ENCODE measurements at regions not wholly inside any gene's neighbourhood (a gene's known extent, or its start where the extent isn't known, plus 50 kb on each side); places are given as distances from the start of the nearest gene placed in this dataset.
"Not testable (repeated sequence)": the region's sequence is repeated elsewhere in the genome, so short reads cannot be mapped to it uniquely, and the experiment has no call there.

DNA sequence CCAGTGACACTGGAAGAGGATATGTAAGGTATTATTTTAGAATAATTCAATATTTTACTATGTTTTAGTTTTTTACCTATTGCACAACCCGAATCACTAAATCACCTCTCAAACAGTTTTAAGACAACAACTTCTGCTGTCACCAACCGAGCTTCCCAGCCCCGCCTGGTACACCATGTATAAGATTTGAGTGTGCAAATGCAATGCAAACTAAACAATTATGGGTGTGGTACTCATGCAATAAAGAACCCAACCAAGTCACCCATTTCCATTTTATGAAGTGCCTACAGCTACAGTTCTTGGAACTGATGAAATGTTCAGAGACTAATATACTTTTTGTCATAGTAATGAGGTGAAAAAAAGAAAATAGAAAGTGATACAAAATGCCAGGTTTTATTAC, 256.2 kb downstream of the TAFA4 start:
- DNase-seq (ENCODE audit: low read depth) = no peak

DNA sequence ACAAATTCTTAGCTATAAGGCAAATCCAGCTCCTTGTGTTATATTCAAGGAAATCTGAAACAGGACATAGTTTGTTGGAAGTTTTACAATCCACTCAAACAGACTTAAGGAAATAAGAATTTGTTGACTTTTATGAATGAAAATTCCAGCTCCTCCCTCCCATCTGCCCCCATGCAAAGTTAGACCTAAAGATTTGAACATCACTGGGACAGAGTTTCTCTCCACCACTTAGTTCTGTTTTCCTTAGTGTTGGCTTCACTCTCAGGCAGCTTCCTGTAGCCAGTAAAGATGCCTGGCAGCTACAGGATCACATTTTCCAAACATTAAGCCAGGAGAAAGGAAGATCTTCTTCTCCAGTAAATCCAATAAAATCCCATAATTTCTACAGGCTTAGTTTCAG, 265.0 kb downstream of the TAFA4 start:
- no peak for DNase-seq (ENCODE audit: low read depth)

GRCh38 chr3:68666429-68667136, 265.8 kb downstream of the TAFA4 start:
- DNase-seq (ENCODE audit: low read depth) = no peak

- no peak for DNase-seq (ENCODE audit: low read depth)
These were observed 268.1 kb downstream of the TAFA4 start for GRCh38 chr3:68664276-68664675.

DNA sequence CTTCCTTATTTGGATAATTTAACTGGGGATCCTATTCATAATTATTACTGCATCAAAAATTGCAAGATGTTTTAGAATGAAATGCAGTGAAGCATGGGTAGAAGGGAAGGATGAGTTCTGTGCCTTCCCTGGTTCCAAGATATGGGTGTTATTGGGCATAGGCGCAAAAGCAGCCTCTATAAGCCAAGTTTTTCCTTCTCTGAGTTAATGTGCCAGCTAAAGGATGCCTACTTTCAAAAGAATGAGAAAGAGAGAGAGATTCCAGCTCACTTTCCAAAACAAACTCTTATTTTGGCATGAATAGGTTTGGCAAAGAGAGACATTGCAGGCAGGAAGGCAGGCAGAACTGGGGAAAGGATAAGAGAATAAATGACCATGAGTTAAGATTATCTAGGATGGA, 270.2 kb downstream of the TAFA4 start:
- no peak for DNase-seq (ENCODE audit: low read depth)

DNA sequence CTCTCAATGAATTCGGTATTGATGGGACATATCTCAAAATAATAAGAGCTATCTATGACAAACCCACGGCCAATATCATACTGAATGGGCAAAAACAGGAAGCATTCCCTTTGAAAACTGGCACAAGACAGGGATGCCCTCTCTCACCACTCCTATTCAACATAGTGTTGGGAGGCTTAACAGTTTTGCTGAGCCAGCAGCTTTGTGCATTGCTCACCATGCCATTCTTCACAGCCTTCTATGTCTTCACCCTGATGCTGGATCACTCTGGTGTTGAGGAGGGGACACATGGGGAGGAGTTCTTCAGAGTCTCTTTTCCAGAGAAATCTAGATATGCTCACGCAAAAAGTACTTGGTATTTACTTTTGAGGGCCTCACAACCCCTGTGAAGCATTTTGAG, 281.7 kb downstream of the TAFA4 start:
- not testable (repeated sequence) for DNase-seq (ENCODE audit: low read depth)

DNA sequence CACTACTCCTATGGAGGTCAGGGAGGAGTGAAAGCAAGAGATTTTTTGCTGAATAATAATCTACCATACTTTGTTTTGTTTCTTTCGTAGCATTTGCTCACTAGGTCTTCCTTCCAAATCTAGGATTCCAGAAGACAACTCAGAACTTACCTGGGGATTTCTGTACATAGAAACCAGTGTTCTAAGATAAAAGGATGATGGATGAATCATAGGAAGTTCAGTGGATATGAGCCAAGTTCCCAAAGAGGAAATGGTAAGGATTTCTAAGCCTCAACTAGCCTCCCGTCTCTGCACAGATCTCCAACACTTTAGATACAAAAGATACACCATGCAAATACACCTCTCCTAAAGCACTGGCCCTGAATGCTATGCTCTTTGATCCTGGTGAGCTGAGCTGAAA, 283.9 kb downstream of the TAFA4 start:
- DNase-seq (ENCODE audit: low read depth) = no peak

- DNase-seq (ENCODE audit: low read depth) = no peak
These were observed 300.3 kb downstream of the TAFA4 start for GRCh38 chr3:68631850-68632545.

GRCh38 chr3:68620211-68620610, 312.1 kb downstream of the TAFA4 start:
- no peak for DNase-seq (ENCODE audit: low read depth)

DNA sequence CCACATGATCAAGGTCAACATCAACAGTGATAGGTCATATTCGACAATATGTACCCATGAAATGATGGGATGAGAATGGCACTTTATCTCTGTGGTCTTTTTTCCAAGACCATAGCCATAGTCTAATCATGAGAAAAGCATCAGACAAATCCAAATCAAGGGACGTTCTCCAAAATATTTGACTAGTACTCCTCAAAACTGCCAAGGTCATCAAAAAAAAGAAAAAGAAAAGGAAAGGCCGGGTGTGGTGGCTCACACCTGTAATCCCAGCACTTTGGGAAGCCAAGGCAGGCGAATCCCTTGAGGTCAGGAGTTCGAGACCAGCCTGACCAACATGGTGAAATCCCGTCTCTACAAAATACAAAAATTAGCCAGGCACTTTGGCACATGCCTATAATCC, 318.3 kb downstream of the TAFA4 start:
- DNase-seq (ENCODE audit: low read depth) = no peak

DNA sequence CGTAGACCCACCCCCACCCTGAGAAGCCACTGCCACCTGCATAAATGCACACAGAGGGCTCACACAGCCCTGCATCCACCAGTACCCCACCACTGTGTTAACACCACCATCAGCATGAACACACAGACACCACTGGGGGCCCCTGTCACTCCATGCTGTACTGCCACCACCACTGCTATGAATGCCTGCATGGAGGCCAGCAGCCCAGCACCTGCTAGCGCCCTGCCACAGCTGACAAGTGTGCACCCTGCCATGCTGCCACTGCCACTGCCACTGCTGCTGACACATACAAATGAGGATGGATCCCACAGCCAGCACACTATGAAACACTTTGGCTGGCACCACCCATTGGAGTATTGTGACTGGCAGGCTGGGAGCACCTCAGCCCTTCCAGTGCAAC, 361.0 kb downstream of the TAFA4 start:
- no peak for DNase-seq (ENCODE audit: low read depth)

- no peak for DNase-seq (ENCODE audit: low read depth)
These were observed 371.6 kb downstream of the TAFA4 start for GRCh38 chr3:68560728-68561127.

DNA sequence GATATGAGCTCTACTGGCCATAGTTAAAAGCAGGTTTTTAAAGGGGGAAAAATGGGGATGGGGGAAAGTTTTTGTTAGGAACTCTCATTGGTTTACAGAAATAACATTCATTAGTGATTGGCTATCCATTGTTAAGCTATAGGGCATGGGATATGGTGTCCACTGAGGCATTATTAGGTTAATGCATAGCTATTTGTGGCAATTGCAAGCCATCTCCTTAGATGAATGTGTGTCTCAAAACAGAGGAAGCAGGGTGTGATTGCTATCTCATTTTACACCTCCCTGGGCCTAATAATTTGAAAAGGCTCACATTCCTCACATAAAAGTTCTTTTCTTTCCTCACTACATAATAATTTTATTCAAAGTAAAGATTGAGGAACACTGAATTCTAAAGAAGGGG, 396.6 kb downstream of the TAFA4 start:
- no peak for DNase-seq (ENCODE audit: low read depth)

GRCh38 chr3:68523330-68523729, 409.0 kb downstream of the TAFA4 start:
- no peak for DNase-seq (ENCODE audit: low read depth)

DNA sequence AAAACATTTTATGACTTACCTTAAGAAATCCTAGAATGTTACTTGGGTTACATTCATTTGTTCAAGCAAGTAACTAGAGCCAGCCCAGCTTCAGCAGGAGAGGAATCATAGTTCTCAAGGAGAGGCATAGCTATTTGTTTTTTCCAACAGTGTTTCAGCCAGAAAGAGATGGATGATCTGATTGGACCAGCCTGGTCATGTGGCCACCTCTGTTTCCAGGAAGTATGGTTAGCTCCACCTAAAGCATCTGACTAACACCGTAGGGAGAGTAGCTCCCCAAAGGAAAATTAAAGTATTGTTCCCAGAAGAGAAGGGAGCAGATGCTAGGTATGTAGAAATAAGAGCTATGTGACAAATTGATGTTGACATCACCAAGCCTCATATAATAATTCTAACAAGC, 417.1 kb downstream of the TAFA4 start:
- no peak for DNase-seq (ENCODE audit: low read depth)

GRCh38 chr3:68504201-68504600, 428.1 kb downstream of the TAFA4 start:
- DNase-seq (ENCODE audit: low read depth) = no peak

- not testable (repeated sequence) for DNase-seq (ENCODE audit: low read depth)
These were observed 446.5 kb downstream of the TAFA4 start for GRCh38 chr3:68485845-68486244.

DNA sequence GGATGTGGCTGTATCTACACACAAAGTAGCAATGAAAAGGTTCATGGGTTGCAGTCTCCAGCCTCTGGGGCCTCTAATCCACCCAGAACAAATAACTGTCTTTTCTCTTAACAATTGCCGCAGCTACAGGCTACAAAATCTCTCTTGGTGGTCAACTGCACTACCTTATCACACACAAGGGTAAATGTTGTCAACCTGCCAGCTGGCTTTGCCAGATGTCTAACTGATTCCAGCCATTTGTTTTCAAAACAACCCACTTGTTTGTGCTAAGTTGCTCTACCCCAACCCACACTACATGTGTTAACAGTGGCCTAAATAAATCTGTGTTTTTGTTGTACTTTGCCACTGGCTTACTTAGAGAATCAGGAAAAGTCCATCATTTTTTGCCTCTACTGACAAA, 447.3 kb downstream of the TAFA4 start:
- no peak for DNase-seq (ENCODE audit: low read depth)

- no peak for DNase-seq (ENCODE audit: low read depth)
These were observed 448.7 kb downstream of the TAFA4 start for GRCh38 chr3:68483601-68484000.

- DNase-seq (ENCODE audit: low read depth) = no peak
These were observed 449.3 kb downstream of the TAFA4 start for GRCh38 chr3:68483041-68483440.

DNA sequence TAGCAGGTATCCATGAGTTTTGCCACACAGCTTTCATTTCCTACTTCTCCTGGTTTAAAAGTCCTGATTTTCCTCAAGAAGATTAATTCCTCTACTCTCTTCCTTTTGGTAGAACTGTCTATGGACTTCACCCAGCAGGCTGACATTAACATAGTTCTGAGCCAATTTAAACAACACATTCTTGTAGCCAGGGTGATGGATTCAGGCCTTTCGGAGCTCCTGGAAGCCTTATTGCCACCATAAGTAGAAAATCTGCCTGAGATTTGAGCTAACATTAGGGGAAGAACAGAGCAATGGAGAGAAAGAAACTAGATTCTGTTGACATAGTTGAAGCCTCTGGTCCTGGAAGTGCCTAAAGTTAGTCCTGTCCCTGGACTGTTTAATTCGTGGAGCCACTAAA, 449.8 kb downstream of the TAFA4 start:
- no peak for DNase-seq (ENCODE audit: low read depth)

DNA sequence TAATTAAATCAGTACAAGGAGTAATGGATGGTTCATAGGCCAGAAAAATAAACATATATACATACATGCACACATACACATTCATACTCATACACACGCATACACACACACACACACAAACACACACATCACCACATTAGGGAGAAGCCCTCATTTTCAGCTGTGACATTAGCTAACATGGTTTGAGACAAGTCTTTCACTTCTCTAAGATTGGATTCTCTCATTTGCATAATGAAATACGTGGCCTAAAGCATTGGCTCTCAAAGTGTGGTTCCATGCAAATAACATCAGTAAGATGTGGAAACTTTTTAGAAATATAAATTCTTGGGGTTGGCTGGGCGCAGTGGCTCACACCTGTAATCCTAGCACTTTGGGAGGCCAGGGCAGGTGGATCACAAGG, 452.6 kb downstream of the TAFA4 start:
- no peak for DNase-seq (ENCODE audit: low read depth)

DNA sequence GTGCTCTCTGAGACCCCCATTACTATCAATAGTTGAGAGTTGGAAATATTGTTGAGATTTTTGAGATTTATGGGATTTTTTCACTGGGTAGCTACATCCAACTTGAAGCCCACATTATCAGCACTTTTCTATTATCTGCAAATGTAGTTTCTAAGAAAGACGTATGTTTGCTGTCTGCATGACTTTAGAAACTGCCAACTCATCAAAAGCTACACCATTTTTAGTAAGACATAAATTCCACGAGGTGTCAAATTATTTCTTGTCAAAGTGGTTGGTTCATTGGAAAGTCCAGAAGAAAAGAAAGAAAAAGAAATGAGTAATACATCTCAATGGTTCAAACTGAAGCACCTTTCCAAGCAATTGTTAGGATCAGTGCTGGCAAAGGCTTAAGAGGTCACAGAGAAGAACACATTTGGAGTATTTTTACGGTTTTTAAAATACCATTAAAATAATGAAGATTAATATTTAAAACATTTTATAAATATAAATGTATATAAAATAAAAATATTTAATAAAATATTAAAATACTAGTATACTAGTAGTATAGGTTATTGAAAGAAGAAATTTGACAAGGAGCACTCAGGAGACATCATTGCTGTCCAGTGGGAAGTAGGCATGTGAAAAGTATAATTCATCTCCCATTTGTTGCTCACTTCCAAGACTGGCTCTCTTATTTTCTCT, 463.5 kb downstream of the TAFA4 start:
- no peak for DNase-seq (ENCODE audit: low read depth)

Data from fibroblast of the conjunctiva (primary cell).